PC-3 (cell line): ENCODE measurements at regions not wholly inside any gene's neighbourhood (a gene's known extent, or its start where the extent isn't known, plus 50 kb on each side); places are given as distances from the start of the nearest gene placed in this dataset.
"Not testable (repeated sequence)": the region's sequence is repeated elsewhere in the genome, so short reads cannot be mapped to it uniquely, and the experiment has no call there.

Experiments used
- ATAC-seq: fragments of 200-7000 bp; cut with Tn5 transposase; 2 replicates; pipeline ENCODE4 v1.9.1; 2020; ENCODE audit warnings: mild to moderate bottlenecking, moderate library complexity
- BruUV-seq: library from RNA; stranded (reverse); fragments of 400-500 nt; replicated peaks from 2 replicates; lab custom pipeline; 2021; lab: Mats Ljungman, UMichigan
- CTCF ChIA-PET: fragments of 300-600 bp; sonication (Branson Sonifier 250); formaldehyde crosslinking; loops from one replicate; lab custom pipeline; 2022; ENCODE audit warnings: antibody characterized with exemption; lab: Charles Lee
- POLR2A ChIA-PET: fragments of 300-600 bp; sonication (Branson Sonifier 250); formaldehyde crosslinking; loops from one replicate; lab custom pipeline; 2022; ENCODE audit warnings: antibody characterized with exemption; ENCODE audit not compliant: unreplicated experiment; lab: Charles Lee
- DNase-seq: peaks from one replicate; pipeline ENCODE4 v3.0.0-alpha.2; 2015
- H2AFZ ChIP-seq: fragments of 300-600 bp; sonication (generic); 2 replicates; pipeline ENCODE4 v1.6.0; 2016; ENCODE audit warnings: antibody characterized with exemption, low read length
- H3F3A ChIP-seq: fragments of 300-600 bp; sonication (generic); one replicate; pipeline ENCODE4 v1.6.0; 2017; ENCODE audit warnings: antibody characterized with exemption, low read length, control low read depth, mild to moderate bottlenecking; ENCODE audit not compliant: unreplicated experiment
- H3K27ac ChIP-seq: fragments of 300-600 bp; sonication (generic); 2 replicates; pipeline ENCODE4 v1.5.1; 2016; ENCODE audit warnings: mild to moderate bottlenecking, low read length
- H3K27me3 ChIP-seq: fragments of 300-600 bp; sonication (generic); 2 replicates; pipeline ENCODE4 v1.6.1; 2016; ENCODE audit warnings: low read length, mixed read lengths
- H3K36me3 ChIP-seq: fragments of 300-600 bp; sonication (generic); 2 replicates; pipeline ENCODE4 v1.6.1; 2016; ENCODE audit warnings: low read depth, mixed run types, low read length, mixed read lengths
- H3K4me1 ChIP-seq: fragments of 300-600 bp; sonication (generic); 2 replicates; pipeline ENCODE4 v1.5.1; 2016; ENCODE audit warnings: low read length; ENCODE audit not compliant: insufficient read depth
- H3K4me2 ChIP-seq: fragments of 300-600 bp; sonication (generic); 2 replicates; pipeline ENCODE4 v1.6.0; 2016; ENCODE audit warnings: low read length
- H3K4me3 ChIP-seq: fragments of 300-600 bp; sonication (generic); 2 replicates; pipeline ENCODE4 v1.5.1; 2016; ENCODE audit warnings: mild to moderate bottlenecking, low read length, mixed read lengths
- H3K79me2 ChIP-seq: fragments of 300-600 bp; sonication (generic); 2 replicates; pipeline ENCODE4 v1.6.1; 2017; ENCODE audit warnings: low read length, mixed read lengths
- H3K9ac ChIP-seq: fragments of 300-600 bp; sonication (generic); 2 replicates; pipeline ENCODE4 v1.6.0; 2016; ENCODE audit warnings: mild to moderate bottlenecking, low read length
- H3K9me2 ChIP-seq: fragments of 300-600 bp; sonication (generic); replicated peaks from 2 replicates; pipeline ENCODE4 v1.6.1; 2016; ENCODE audit warnings: mixed run types, low read length, mixed read lengths
- H3K9me3 ChIP-seq: fragments of 300-600 bp; sonication (generic); 2 replicates; pipeline ENCODE4 v1.6.1; 2016; ENCODE audit warnings: low read length, mixed read lengths
- H4K20me1 ChIP-seq: fragments of 300-600 bp; sonication (generic); 2 replicates; pipeline ENCODE4 v1.6.1; 2016; ENCODE audit warnings: low read length, mixed read lengths
- intact Hi-C: fragments of 100-400 bp; cut with micrococcal nuclease; formaldehyde crosslinking; loops from 2 replicates; pipeline ENCODE4 v1.9.0; 2023

DNA sequence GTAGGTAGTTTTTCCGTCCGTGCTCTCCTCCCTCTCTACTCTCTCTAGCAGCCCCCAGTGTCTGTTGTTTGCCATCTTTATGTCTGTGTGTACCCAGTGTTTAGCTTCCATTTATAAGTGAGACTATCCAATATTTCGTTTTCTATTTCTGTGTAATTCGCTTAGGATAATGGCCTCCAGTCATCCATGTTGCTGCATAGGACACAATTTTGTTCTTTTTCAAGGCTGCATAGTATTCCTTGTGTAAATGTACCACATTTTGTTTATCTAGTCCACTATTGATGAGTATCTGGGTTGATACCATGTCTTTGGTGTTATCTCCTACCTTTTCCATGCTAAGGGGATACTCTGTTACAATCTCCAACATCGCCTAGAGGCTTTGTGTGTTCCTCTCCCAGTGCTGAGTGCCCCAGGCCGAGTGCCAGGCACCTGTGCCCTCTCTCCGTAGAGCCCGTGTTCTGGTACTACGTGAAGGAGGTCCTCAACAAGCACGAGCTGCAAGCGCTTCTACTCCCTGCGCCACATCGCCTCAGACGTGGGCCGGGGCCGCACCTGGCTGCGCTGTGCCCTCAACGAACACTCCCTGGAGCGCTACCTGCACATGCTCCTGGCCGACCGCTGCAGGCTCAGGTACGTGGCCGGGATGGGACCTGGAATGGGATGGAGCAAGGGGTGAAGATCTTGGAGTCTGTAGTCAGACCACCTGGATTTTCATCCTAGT, 51.0 kb downstream of the NPIPB11 start:
- BruUV-seq, POLR2A ChIA-PET, H3K4me2 ChIP-seq, H3K9ac ChIP-seq, H2AFZ ChIP-seq, ATAC-seq, H3K27me3 ChIP-seq, H3K9me3 ChIP-seq, H3K27ac ChIP-seq, H3K79me2 ChIP-seq, intact Hi-C loops, CTCF ChIA-PET, H4K20me1 ChIP-seq, H3K9me2 ChIP-seq, H3K36me3 ChIP-seq, H3K4me1 ChIP-seq, DNase-seq, H3K4me3 ChIP-seq, H3F3A ChIP-seq: not testable (repeated sequence)

DNA sequence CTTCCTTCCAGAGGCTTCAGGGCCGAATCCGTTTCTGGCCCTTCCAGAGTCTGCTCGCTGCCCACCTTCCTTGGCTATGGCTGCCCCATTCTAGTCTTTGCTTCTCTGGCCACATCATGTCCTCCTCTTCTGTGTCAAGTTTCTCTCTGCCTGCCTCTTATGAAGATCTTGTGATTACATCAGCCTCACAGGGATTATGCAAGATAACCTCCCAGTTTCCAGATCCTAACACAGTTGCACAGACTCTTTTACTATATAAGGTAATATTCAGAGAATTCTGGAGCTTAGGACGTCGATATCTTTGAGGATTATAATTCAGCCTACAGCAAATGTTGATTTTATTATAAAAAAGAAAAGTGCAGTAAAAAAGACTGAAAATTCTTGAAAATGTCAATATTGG, 52.1 kb downstream of the NPIPB11 start:
- H3K79me2 ChIP-seq, H2AFZ ChIP-seq, POLR2A ChIA-PET, H3K9ac ChIP-seq, CTCF ChIA-PET, intact Hi-C loops, H3K4me1 ChIP-seq, H3K36me3 ChIP-seq, DNase-seq, H4K20me1 ChIP-seq, H3K27ac ChIP-seq, H3K27me3 ChIP-seq, ATAC-seq, H3K9me3 ChIP-seq, H3K4me2 ChIP-seq, H3K9me2 ChIP-seq, H3F3A ChIP-seq, BruUV-seq, H3K4me3 ChIP-seq: not testable (repeated sequence)

DNA sequence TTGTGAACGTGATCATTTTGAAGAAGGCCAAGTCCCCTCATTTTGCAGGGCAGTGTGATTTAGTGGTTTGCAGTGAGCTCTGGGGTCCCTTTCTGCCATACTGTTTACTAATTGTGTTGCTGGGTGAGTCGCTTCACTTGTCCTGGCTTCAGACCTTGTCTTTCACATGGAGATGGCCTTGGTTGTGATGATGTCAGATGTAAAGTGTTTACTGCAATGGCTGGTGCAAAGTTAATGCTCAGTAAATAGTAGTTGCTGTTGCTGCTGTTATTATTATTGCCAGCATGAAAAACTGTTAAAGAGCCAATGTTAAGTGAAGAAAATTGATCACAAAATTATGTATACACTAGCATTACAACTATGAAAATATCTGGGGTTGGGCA, 53.9 kb downstream of the NPIPB11 start:
- H3K27ac ChIP-seq, POLR2A ChIA-PET, DNase-seq, ATAC-seq, intact Hi-C loops, H3F3A ChIP-seq, CTCF ChIA-PET, H3K9me3 ChIP-seq, H3K79me2 ChIP-seq, H3K4me2 ChIP-seq, H4K20me1 ChIP-seq, H3K4me1 ChIP-seq, H3K36me3 ChIP-seq, H3K9me2 ChIP-seq, H3K27me3 ChIP-seq, H2AFZ ChIP-seq, H3K9ac ChIP-seq, H3K4me3 ChIP-seq, BruUV-seq: not testable (repeated sequence)

GRCh38 chr16:29351970-29352616, 54.4 kb downstream of the NPIPB11 start:
- H3K27me3 ChIP-seq, H3K4me1 ChIP-seq, H3K4me3 ChIP-seq, H3K9me3 ChIP-seq, H3K9ac ChIP-seq, H3K27ac ChIP-seq, ATAC-seq, H3K4me2 ChIP-seq, H3F3A ChIP-seq, POLR2A ChIA-PET, BruUV-seq, intact Hi-C loops, H2AFZ ChIP-seq, H4K20me1 ChIP-seq, H3K9me2 ChIP-seq, CTCF ChIA-PET, DNase-seq, H3K79me2 ChIP-seq, H3K36me3 ChIP-seq: not testable (repeated sequence)

DNA sequence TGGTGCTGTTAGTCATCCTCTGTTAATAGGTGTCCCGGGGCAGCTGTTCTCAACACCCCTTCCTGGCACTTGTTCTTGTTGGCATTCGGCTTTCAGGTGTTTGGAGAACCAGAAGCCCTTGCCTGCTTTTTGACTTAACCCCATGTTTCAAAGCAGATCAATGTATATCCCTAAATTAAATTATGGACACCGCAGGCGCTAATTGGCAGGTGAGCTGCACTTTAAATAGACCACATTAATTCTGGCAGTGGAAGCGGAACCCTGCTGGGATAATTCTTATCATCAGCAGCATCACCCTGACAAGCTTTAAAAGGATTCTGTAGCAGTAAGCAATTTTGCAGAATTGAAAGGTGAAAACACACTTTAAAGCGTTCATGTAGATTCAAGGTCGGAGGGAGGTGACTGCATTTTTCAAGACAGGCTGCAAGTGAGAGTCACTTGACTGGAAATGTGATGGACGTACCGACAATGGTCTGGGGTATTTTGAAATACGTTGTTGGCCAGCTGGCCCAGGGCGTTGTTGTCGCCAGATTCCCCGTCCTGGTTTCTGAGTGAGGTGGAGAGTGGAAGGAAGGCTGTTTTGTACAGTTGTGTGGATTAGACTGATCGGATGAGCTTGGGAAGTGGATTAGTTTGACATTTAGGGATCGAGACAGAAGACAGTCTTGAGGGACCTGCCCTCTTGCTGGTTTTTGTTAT, 55.1 kb downstream of the NPIPB11 start:
- H3K4me2 ChIP-seq, DNase-seq, H3K4me3 ChIP-seq, H3K27ac ChIP-seq, H3K9me2 ChIP-seq, H3K79me2 ChIP-seq, H3F3A ChIP-seq, H4K20me1 ChIP-seq, H3K27me3 ChIP-seq, H2AFZ ChIP-seq, H3K9me3 ChIP-seq, ATAC-seq, H3K9ac ChIP-seq, H3K4me1 ChIP-seq, H3K36me3 ChIP-seq, intact Hi-C loops, BruUV-seq, CTCF ChIA-PET, POLR2A ChIA-PET: not testable (repeated sequence)

DNA sequence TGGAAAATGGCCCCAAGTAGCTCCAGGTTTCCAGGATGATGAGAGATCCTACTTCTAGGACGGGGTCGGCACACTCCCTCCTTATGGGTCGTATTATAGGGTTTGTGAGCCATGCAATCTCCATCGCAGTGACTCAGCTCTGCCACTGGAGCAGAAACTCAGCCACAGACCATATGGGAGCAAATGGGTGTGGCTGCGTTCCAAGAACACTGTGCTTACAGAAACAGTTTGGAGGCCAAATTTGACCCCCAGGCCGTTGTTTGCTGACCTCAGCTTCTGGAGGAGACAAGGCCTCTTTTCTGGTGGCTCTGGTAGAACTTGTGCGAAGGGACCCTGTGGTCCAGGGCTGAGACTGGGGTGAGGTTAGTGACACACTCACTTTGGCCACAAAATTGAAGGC, 56.5 kb downstream of the NPIPB11 start:
- H3F3A ChIP-seq, H3K4me2 ChIP-seq, intact Hi-C loops, H3K9me2 ChIP-seq, H3K27me3 ChIP-seq, H3K79me2 ChIP-seq, BruUV-seq, H3K4me1 ChIP-seq, POLR2A ChIA-PET, H4K20me1 ChIP-seq, H3K4me3 ChIP-seq, H3K9me3 ChIP-seq, CTCF ChIA-PET, H3K27ac ChIP-seq, H3K9ac ChIP-seq, H2AFZ ChIP-seq, H3K36me3 ChIP-seq: not testable (repeated sequence)
- ATAC-seq: peak; percentile 65
- DNase-seq: peak; percentile 40
